SK-N-SH treated with all-trans-retinoic acid at 6 μM for 48 hours (cell line): ENCODE measurements at regions not wholly inside any gene's neighbourhood (a gene's known extent, or its start where the extent isn't known, plus 50 kb on each side); places are given as distances from the start of the nearest gene placed in this dataset.

ENCODE experiments used
- ATAC-seq: fragments of 200-7000 bp; cut with Tn5 transposase; 3 replicates; pipeline ENCODE4 v1.9.1; 2020; ENCODE audit warnings: mild to moderate bottlenecking, moderate library complexity
- ARNTL ChIP-seq: fragments of 450-650 bp; formaldehyde crosslinking; IDR thresholded peaks from 2 replicates; pipeline ENCODE4 v1.5.0; 2020; ENCODE audit warnings: low read depth, mild to moderate bottlenecking, moderate library complexity, borderline replicate concordance
- BACH2 ChIP-seq: fragments of 250-450 bp; sonication (Bioruptor Pico); IDR thresholded peaks from 2 replicates; pipeline ENCODE4 v1.9.0; 2021; ENCODE audit warnings: mild to moderate bottlenecking, borderline replicate concordance
- CREB5 ChIP-seq: fragments of 250-450 bp; sonication (Bioruptor Pico); IDR thresholded peaks from 2 replicates; pipeline ENCODE4 v1.5.1; 2020; ENCODE audit warnings: low read depth, mild to moderate bottlenecking, moderate library complexity
- CSDC2 ChIP-seq: fragments of 250-450 bp; sonication (Bioruptor Pico); IDR thresholded peaks from 2 replicates; pipeline ENCODE4 v1.5.0; 2020; ENCODE audit warnings: mild to moderate bottlenecking, moderate library complexity
- ESRRG ChIP-seq: fragments of 250-450 bp; sonication (Bioruptor Pico); IDR thresholded peaks from 2 replicates; pipeline ENCODE4 v1.6.1; 2021; ENCODE audit warnings: mild to moderate bottlenecking
- GLIS3 ChIP-seq: fragments of 250-450 bp; sonication (Bioruptor Pico); IDR thresholded peaks from 2 replicates; pipeline ENCODE4 v1.5.0; 2020; ENCODE audit warnings: mild to moderate bottlenecking, moderate library complexity
- ISL1 ChIP-seq: fragments of 250-450 bp; sonication (Bioruptor Pico); IDR thresholded peaks from 2 replicates; pipeline ENCODE4 v2.1.2; 2022; ENCODE audit warnings: mild to moderate bottlenecking, moderate library complexity
- OSR1 ChIP-seq: fragments of 250-450 bp; sonication (Bioruptor Pico); IDR thresholded peaks from 2 replicates; pipeline ENCODE4 v1.8.0; 2022; ENCODE audit warnings: moderate library complexity, mild to moderate bottlenecking, inconsistent platforms
- PATZ1 ChIP-seq: fragments of 250-450 bp; sonication (Bioruptor Pico); IDR thresholded peaks from 2 replicates; pipeline ENCODE4 v1.8.0; 2020; ENCODE audit warnings: mild to moderate bottlenecking, moderate library complexity, borderline replicate concordance
- POU6F1 ChIP-seq: fragments of 250-450 bp; sonication (Bioruptor Pico); IDR thresholded peaks from 2 replicates; pipeline ENCODE4 v1.8.0; 2021; ENCODE audit warnings: low read depth, mild to moderate bottlenecking, moderate library complexity, borderline replicate concordance
- PPARA ChIP-seq: fragments of 250-450 bp; sonication (Bioruptor Pico); IDR thresholded peaks from 2 replicates; pipeline ENCODE4 v1.5.0; 2020; ENCODE audit warnings: mild to moderate bottlenecking, borderline replicate concordance
- RARB ChIP-seq: fragments of 250-450 bp; sonication (Bioruptor Pico); IDR thresholded peaks from 2 replicates; pipeline ENCODE4 v1.8.0; 2021; ENCODE audit warnings: mild to moderate bottlenecking, moderate library complexity
- SNAI2 ChIP-seq: fragments of 250-450 bp; sonication (Bioruptor Pico); IDR thresholded peaks from 2 replicates; pipeline ENCODE4 v1.5.0; 2020; ENCODE audit warnings: mild to moderate bottlenecking, moderate library complexity
- TCF4 ChIP-seq: fragments of 250-450 bp; sonication (Bioruptor Pico); IDR thresholded peaks from 2 replicates; pipeline ENCODE4 v1.8.0; 2021; ENCODE audit warnings: mild to moderate bottlenecking, moderate library complexity, borderline replicate concordance
- TOX ChIP-seq: fragments of 250-450 bp; sonication (Bioruptor Pico); IDR thresholded peaks from 2 replicates; pipeline ENCODE4 v1.8.0; 2021; ENCODE audit warnings: mild to moderate bottlenecking, moderate library complexity, borderline replicate concordance
- TSHZ2 ChIP-seq: fragments of 250-450 bp; sonication (Bioruptor Pico); IDR thresholded peaks from 2 replicates; pipeline ENCODE4 v1.5.0; 2020; ENCODE audit warnings: mild to moderate bottlenecking, moderate library complexity
- ZC3H10 ChIP-seq: fragments of 250-450 bp; sonication (Bioruptor Pico); IDR thresholded peaks from 2 replicates; pipeline ENCODE4 v1.5.1; 2021; ENCODE audit warnings: mild to moderate bottlenecking, moderate library complexity
- ZFP3 ChIP-seq: fragments of 250-450 bp; sonication (Bioruptor Pico); IDR thresholded peaks from 2 replicates; pipeline ENCODE4 v1.5.0; 2020; ENCODE audit warnings: mild to moderate bottlenecking, moderate library complexity
- ZFP30 ChIP-seq: fragments of 450-650 bp; formaldehyde crosslinking; IDR thresholded peaks from 2 replicates; pipeline ENCODE4 v1.5.0; 2022; ENCODE audit warnings: mild to moderate bottlenecking, moderate library complexity
- ZNF70 ChIP-seq: fragments of 450-650 bp; formaldehyde crosslinking; IDR thresholded peaks from 2 replicates; pipeline ENCODE4 v1.5.0; 2020; ENCODE audit warnings: mild to moderate bottlenecking, moderate library complexity
- ZNF8 ChIP-seq: fragments of 450-650 bp; formaldehyde crosslinking; IDR thresholded peaks from 2 replicates; pipeline ENCODE4 v1.5.0; 2020; ENCODE audit warnings: mild to moderate bottlenecking, moderate library complexity
- TF ChIP-seq, protein P1 (sequence below): fragments of 250-450 bp; sonication (Bioruptor Pico); IDR thresholded peaks from 2 replicates; pipeline ENCODE4 v1.5.1; 2021; ENCODE audit warnings: mild to moderate bottlenecking, moderate library complexity

DNA sequence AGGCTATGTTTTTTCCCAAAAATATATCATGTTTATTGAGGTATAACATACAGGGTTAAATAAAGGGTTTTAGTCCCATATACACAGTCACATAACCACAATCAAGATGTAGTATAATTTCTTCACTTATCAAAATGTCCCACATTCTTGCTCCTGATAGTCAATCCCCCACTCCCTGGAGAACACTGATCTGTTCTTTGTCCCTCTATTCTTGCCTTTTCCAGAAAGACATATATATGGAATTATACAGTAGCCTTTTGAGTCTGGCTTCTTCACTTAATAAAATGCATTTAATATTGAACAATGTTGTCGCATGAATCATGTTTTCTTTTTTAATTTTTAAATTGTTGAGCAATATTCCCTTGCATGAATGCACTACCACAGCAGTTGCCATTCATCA is 1059.7 kb downstream of the TSN start:
- no peak for ATAC-seq
- TF ChIP-seq ISL1 (peak; percentile 70), GLIS3 (CRISPR knock-in tag) (no peak)
- TF ChIP-seq, all 23 proteins: peak for 1

DNA sequence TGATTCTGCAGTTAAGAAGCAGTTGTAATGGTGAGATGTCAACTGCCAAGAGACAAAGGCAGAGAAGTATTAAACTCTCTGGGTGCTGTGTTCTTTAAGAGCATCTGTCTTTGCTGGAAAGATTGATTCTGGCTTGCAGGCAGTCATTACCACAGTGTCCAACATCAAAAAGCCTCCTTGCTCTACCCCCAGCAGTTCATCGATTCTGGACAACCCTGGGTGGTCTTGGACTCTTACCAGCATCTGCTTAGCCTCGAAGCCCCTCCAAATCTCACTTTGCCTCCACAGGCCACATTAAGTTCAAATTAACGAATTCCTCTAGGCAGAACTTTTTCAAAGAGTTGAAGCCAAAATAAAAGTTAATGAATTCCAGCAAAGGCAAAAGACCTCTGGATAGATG is 1061.4 kb downstream of the TSN start:
- TF ChIP-seq PATZ1 (CRISPR knock-in tag), result no peak
- TF ChIP-seq ZFP30 (CRISPR knock-in tag), result no peak
- no peak for TF ChIP-seq CREB5 (CRISPR knock-in tag)
- no peak for TF ChIP-seq SNAI2 (CRISPR knock-in tag)
- no peak for TF ChIP-seq ISL1
- no peak for TF ChIP-seq ZFP3 (CRISPR knock-in tag)
- TF ChIP-seq ZNF8 (CRISPR knock-in tag), result no peak
- no peak for TF ChIP-seq TCF4 (CRISPR knock-in tag)
- TF ChIP-seq ARNTL (CRISPR knock-in tag), result no peak
- TF ChIP-seq TSHZ2 (CRISPR knock-in tag), result no peak
- no peak for ATAC-seq

- no peak for ATAC-seq
- TF ChIP-seq OSR1 (CRISPR knock-in tag), result no peak
- no peak for TF ChIP-seq ZNF8 (CRISPR knock-in tag)
- TF ChIP-seq ARNTL (CRISPR knock-in tag), result no peak
- TF ChIP-seq, protein P1, sequence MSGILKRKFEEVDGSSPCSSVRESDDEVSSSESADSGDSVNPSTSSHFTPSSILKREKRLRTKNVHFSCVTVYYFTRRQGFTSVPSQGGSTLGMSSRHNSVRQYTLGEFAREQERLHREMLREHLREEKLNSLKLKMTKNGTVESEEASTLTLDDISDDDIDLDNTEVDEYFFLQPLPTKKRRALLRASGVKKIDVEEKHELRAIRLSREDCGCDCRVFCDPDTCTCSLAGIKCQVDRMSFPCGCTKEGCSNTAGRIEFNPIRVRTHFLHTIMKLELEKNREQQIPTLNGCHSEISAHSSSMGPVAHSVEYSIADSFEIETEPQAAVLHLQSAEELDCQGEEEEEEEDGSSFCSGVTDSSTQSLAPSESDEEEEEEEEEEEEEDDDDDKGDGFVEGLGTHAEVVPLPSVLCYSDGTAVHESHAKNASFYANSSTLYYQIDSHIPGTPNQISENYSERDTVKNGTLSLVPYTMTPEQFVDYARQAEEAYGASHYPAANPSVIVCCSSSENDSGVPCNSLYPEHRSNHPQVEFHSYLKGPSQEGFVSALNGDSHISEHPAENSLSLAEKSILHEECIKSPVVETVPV (CRISPR knock-in tag), result no peak
- TF ChIP-seq POU6F1 (CRISPR knock-in tag), result no peak
- TF ChIP-seq ZC3H10 (CRISPR knock-in tag), result no peak
- TF ChIP-seq CSDC2 (CRISPR knock-in tag), result no peak
- TF ChIP-seq ESRRG, result no peak
- no peak for TF ChIP-seq GLIS3 (CRISPR knock-in tag)
- no peak for TF ChIP-seq TSHZ2 (CRISPR knock-in tag)
- no peak for TF ChIP-seq SNAI2 (CRISPR knock-in tag)
- TF ChIP-seq CREB5 (CRISPR knock-in tag), result no peak
- TF ChIP-seq ZNF70 (CRISPR knock-in tag), result no peak
- no peak for TF ChIP-seq TOX (CRISPR knock-in tag)
- no peak for TF ChIP-seq RARB (CRISPR knock-in tag)
- TF ChIP-seq TCF4 (CRISPR knock-in tag), result no peak
- TF ChIP-seq PPARA (CRISPR knock-in tag), result no peak
- TF ChIP-seq BACH2 (CRISPR knock-in tag), result no peak
These were observed 1066.9 kb downstream of the TSN start for GRCh38 chr2:122822319-122822718.
